DOHH2 (cell line): ENCODE measurements at regions not wholly inside any gene's neighbourhood (a gene's known extent, or its start where the extent isn't known, plus 50 kb on each side); places are given as distances from the start of the nearest gene placed in this dataset.

Experiments
- CTCF ChIP-seq: fragments of 200-600 bp; sonication (generic); IDR thresholded peaks from one replicate; pipeline ENCODE4 v1.5.1; 2014; ENCODE audit warnings: antibody characterized with exemption, mild to moderate bottlenecking, low read depth, low read length; ENCODE audit not compliant: poor library complexity, severe bottlenecking
- EZH2phosphoT487 ChIP-seq: fragments of 200-600 bp; sonication (generic); IDR thresholded peaks from 2 replicates; pipeline ENCODE4 v1.6.1; 2017; ENCODE audit warnings: borderline replicate concordance, mild to moderate bottlenecking, antibody characterized with exemption, low read length, moderate library complexity, mixed read lengths

DNA sequence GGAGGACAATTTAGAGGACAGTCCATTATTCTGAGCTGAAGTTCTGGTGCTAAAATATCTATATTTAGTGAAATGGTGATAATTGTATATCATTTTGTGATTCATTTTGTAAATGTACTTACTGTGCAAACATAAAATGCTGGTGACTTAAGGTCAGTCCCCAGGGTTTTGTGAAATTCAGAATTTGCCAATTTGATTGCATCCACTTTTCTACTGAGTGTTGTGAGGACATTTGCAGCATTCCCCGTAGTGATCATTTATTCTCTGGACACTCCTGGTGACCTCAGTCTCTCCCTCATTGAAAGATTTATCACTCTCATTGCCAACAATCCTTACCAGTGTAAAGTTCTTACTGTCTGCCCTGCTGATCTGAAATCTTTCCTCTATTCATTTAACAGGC is 98.2 kb downstream of the SOCS6 start:
- TF ChIP-seq CTCF, result no peak
- TF ChIP-seq EZH2phosphoT487, result no peak
